GM21515 (cell line): ENCODE measurements at regions not wholly inside any gene's neighbourhood (a gene's known extent, or its start where the extent isn't known, plus 50 kb on each side); places are given as distances from the start of the nearest gene placed in this dataset.

Experiments
- ATAC-seq: cut with Tn5 transposase; IDR thresholded peaks from one replicate; pipeline ENCODE4 v1.9.1; 2021; ENCODE audit not compliant: unreplicated experiment

GRCh38 chr2:898319-898718, 52.3 kb upstream of the SNTG2 start:
- ATAC-seq = no peak

DNA sequence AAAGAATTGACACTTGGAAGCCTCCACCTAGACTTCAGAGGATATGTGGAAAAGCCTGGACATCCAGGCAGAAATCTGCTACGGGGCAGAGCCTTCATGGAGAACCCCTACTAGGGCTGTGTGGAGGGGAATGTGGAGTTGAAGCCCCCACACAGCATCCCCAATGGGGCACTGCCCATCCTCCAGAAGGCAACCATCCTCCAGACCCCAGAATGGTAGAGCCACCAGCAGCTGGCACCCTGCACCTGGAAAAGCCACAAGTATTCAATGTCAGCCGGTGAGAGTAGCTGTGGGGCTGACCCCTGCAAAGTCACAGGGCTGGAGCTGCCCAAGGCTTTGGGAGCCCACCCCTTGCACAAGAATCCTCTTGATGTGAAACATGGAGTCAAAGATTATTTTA, 53.6 kb upstream of the SNTG2 start:
- no peak for ATAC-seq

GRCh38 chr2:893311-893710, 57.3 kb upstream of the SNTG2 start:
- ATAC-seq = no peak

- no peak for ATAC-seq
Measured at GRCh38 chr2:892892-893291, 57.8 kb upstream of the SNTG2 start.

GRCh38 chr2:892401-892800, 58.2 kb upstream of the SNTG2 start:
- ATAC-seq = no peak

DNA sequence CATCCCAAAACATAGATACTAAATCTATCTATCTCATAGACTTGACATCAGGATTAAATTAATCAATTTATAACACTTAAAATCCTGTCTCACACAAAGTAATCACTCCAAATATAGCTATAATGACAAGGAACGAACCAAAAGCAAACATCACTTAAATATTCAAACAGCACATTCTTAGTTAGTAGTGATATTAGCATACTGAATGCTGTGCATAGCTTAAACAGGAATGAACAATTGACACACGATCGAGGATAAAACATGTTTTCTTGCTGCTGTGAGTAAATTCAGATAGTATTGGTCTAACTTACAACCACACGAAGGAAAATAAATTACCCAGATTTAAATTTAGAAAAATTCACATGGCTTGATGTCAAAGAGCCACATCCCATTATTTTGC, 58.9 kb upstream of the SNTG2 start:
- ATAC-seq = no peak

- no peak for ATAC-seq
Measured at GRCh38 chr2:890791-891190, 59.9 kb upstream of the SNTG2 start.

GRCh38 chr2:890214-890613, 60.4 kb upstream of the SNTG2 start:
- no peak for ATAC-seq

DNA sequence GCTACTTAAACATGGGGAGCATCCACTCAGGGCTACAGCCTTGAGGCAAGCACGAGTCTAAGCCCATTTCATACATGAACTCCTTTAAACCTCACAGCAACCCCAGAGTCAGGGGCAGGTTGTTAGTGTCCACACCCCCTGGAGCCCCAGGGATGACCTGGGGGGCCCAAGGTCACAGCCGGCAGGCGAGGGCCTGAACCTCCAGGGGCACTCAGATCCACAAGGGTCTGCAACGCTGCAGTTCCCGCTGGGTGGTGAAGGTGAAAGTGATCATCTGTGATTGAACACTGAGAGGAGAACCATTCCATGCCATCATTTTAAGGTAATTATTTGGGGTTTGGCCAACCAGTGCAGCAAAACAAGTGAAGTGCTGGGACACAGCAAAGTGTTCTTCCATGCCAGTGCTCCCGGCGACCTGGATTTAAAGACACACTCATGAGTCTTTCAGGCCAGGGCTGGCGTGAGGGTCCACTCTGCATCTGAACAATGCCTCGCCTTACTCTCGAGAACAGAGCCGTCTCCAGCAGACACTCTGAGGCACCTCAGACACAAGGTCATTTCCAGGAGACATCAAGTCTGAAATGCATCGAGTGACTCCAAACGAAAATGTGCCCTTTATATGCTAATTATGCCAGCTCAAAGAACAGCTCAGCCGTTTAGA, 61.6 kb upstream of the SNTG2 start:
- ATAC-seq = no peak

- no peak for ATAC-seq
Measured at GRCh38 chr2:888211-888801, 62.3 kb upstream of the SNTG2 start.

DNA sequence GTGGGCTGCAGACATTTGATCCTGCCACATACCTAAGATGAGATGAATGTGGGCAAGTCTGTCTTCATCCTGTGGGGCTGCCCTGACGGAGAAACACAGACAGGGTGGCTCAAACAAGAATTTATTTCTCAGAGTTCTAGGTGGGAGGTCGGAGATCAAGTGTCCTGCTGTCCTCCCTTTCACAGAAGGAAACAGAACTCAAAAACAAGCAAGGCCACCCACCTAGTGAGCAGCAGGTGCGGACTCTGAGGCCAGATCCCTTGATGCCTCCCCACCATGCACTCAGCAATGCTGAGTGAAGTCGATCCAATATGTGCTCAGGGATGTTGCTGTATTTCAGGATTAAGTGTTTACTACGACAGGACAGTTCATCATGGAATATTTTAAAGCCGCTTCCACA, 63.0 kb upstream of the SNTG2 start:
- ATAC-seq = no peak

- no peak for ATAC-seq
Measured at GRCh38 chr2:886072-887022, 64.3 kb upstream of the SNTG2 start.

DNA sequence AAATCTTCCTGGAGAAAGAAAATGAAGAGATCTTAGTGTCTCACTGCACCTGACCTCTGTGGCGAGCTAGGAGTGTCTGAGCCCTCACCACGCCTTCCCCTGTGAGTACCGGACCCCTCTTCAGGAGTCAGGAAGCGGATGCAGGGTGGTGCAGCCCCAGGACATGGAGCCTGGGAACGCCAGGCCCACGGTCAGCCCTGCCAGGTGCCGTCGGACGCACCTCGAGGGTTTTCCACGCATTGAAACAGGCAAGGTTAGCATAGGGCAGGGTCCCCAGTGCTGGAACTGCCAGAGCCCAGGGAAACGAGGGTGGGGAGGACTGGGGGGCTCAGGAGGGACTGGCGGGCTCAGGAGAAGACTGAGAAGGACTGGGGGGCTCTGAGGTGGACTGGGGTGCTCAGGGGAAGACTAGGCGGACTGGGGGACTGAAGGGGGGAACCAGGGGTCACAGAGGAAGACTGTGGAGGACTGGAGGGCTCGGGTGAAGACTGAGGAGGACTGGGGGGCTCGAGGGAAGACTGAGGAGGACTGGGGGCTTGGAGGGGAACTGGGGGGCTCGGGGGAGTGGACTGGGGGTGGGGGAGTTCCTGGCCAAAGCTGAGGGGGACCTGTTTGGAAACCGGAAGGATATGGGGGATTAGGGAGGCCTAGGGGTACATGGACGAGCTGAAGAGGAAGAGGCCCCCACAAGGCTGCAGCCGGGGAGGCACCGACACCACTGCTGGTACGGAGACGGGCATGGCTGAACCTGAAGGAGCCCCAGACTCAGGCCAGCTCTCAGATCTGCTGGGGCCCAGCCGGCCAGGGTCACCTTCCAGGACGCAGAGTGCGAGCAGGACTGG, 65.2 kb upstream of the SNTG2 start:
- ATAC-seq = no peak

DNA sequence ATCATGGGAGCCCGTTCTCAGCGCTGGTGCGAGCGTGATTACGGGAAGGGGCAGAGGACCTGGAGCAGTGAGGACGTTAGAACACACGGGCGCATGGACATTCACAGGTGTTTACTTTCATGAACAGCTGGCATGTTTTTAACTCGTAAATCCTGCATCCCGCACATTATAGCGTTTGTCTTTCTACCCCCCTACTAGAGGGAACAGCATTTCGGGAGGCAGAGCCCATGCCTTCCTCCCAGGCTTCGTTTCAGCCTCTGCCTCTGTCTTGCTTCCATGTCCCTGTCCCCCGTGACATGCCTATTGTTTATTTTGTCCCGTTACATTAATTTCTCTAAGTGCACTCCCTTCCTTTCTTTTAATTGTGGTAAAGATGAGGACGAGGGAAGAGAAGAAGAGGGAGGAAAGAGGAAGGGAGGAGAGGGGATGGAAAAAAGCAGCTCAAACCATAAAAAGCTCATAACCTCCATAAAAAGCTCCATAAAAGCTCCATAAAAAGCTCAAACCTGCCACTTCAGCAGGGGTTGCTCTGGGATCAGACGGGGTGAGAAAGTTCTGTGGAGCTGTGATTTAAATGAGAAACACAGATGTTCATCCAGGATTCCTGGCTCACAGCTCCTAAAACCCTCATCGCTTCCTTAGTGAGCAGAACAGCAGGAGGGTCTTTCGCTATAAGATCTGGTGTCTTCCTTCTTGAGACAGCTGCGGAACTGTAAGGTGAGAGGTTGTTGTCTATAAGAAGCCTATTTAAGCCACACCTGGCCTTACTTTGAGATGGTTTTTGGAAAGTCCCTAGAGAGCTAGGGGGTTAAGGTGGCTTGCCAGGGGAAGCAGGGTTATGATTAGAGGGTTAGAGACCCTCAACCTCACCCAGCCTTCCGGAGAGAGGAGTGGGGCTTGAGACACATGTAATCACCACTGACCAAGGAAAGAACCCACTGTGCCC, 66.6 kb upstream of the SNTG2 start:
- ATAC-seq = no peak

DNA sequence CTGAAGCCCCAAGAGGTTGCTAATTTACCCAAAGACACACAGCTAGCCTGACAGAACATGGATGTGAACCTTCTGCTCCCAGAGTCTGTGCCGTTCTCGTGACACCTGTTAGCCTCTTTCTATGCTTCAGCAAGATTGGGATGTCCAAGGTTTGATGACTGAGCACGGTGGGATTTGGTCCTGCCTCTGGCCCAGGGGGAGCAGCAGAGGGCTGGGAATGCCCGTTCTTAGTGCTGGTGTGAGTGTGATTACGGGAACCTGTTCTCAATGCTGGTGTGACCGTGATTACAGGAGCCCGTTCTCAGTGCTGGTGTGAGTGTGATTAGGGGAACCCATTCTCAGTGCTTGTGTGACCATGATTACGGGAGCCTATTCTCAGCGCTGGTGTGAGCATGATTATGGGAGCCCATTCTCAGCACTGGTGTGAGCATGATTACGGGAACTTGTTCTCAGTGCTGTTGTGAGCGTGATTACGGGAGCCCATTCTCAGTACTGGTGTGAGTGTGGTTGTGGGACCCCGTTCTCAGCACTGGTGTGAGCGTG, 67.3 kb upstream of the SNTG2 start:
- no peak for ATAC-seq

DNA sequence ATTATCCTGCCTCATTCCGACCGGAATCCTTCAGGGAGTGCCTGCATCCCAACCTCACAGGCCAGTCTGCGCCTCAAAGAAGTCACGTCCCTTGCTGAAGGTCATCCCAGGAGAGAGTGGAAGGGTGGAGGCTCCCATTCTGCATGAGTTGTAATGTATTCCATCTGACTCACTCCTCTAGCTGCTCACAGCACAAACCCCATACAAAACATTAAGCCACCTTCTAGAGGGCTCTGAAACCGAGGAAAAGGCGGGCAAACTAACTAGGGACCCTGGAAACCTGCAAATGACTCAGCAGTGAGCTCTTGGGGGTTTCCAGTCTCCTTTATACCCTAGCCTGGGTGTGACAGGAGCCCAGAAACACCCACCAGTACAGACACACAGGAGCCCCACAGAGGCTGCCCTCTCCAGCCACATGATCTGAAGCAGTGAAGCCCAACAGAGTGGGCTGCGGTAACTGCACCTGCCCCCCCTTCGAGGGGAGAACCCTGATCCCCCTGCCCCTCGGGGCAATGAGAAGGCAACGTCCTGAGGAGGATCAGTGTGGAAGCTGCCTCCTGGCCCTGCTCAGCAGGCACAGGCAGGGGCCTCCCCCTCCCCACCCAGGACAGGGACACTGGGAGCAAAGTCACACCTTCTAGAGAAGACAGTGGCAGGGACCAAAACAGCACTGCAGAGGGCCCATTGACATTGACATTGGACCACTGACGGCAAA, 69.3 kb upstream of the SNTG2 start:
- ATAC-seq = peak; percentile 65

GRCh38 chr2:880201-880970, 70.3 kb upstream of the SNTG2 start:
- ATAC-seq = no peak

- no peak for ATAC-seq
Measured at GRCh38 chr2:879540-879939, 71.1 kb upstream of the SNTG2 start.
